Suprapubic skin (tissue), 4 donors: ENCODE measurements at regions not wholly inside any gene's neighbourhood (a gene's known extent, or its start where the extent isn't known, plus 50 kb on each side); places are given as distances from the start of the nearest gene placed in this dataset.

ENCODE experiments used
- DNase-seq, 2 donors: peaks; one replicate each; pipeline ENCODE4 v3.0.0-alpha.2; 2019; ENCODE audit warnings: low spot score in 2 of 2
- H3K27ac ChIP-seq: fragments of 200-600 bp; sonication (generic); one replicate; pipeline ENCODE4 v1.5.1; 2019
- H3K27me3 ChIP-seq: fragments of 200-600 bp; sonication (generic); one replicate; pipeline ENCODE4 v1.5.1; 2019
- H3K36me3 ChIP-seq: fragments of 200-600 bp; sonication (generic); one replicate; pipeline ENCODE4 v1.5.1; 2019
- H3K4me1 ChIP-seq: fragments of 200-600 bp; sonication (generic); one replicate; pipeline ENCODE4 v1.5.1; 2019
- H3K4me3 ChIP-seq: fragments of 200-600 bp; sonication (generic); one replicate; pipeline ENCODE4 v1.5.1; 2019; ENCODE audit warnings: mild to moderate bottlenecking
- H3K9me3 ChIP-seq: fragments of 200-600 bp; sonication (generic); one replicate; pipeline ENCODE4 v1.5.1; 2019
- CTCF ChIP-seq, 2 donors: fragments of 200-600 bp in 1 of 2; fragments of 450-650 bp in 1 of 2; sonication (generic) in 1 of 2; IDR thresholded peaks; one replicate each; pipeline ENCODE4 v1.5.1; 2016 to 2019; ENCODE audit warnings: antibody characterized with exemption in 2 of 2, mild to moderate bottlenecking in 1 of 2, moderate library complexity in 1 of 2
- EP300 ChIP-seq: sonication (generic); formaldehyde crosslinking; IDR thresholded peaks from one replicate; pipeline ENCODE4 v1.6.1; 2017; ENCODE audit warnings: antibody characterized with exemption
- POLR2A ChIP-seq, 2 donors: fragments of 450-650 bp; IDR thresholded peaks; one replicate each; pipeline ENCODE4 v1.6.1; 2017; ENCODE audit warnings: antibody characterized with exemption in 2 of 2, mild to moderate bottlenecking in 2 of 2, moderate library complexity in 2 of 2
- POLR2AphosphoS5 ChIP-seq, 3 donors: sonication (generic); formaldehyde crosslinking; IDR thresholded peaks; one replicate each; pipeline ENCODE4 v1.6.1; 2017; ENCODE audit warnings: antibody characterized with exemption in 3 of 3
- WGBS: methylation state at CpG from one replicate; pipeline ENCODE4 v1.1.5; 2018; 5-methylcytosine and 5-hydroxymethylcytosine counted together

GRCh38 chr13:105952233-105952972, 583.1 kb downstream of the EFNB2 start:
- H3K9me3 ChIP-seq = no peaks in the 10 kb centered on the region
- 96% methylated on average over 1 of the region's 1 CpG for WGBS
- no peak for DNase-seq
- no peak overlapping the region for H3K4me3 ChIP-seq
- H3K27ac ChIP-seq = no peak overlapping the region
- no peaks in the 10 kb centered on the region for H3K27me3 ChIP-seq
- H3K4me1 ChIP-seq = no peaks in the 10 kb centered on the region
- TF ChIP-seq POLR2A (IDR thresholded peaks at IDR 0.05) (no peak), POLR2AphosphoS5 (IDR thresholded peaks at IDR 0.05) (no peak), CTCF (IDR thresholded peaks at IDR 0.05) (no peak), EP300 (no peak)
- no peaks in the 10 kb centered on the region for H3K36me3 ChIP-seq

GRCh38 chr13:105948143-105948542, 587.3 kb downstream of the EFNB2 start:
- H3K4me3 ChIP-seq = no peak overlapping the region
- WGBS = 67% methylated on average over 3 of the region's 3 CpGs
- H3K27ac ChIP-seq = no peak overlapping the region
- TF ChIP-seq POLR2A (IDR thresholded peaks at IDR 0.05) (no peak), EP300 (no peak), POLR2AphosphoS5 (IDR thresholded peaks at IDR 0.05) (no peak), CTCF (IDR thresholded peaks at IDR 0.05) (no peak)
- H3K27me3 ChIP-seq = no peaks in the 10 kb centered on the region
- H3K9me3 ChIP-seq = no peaks in the 10 kb centered on the region
- H3K4me1 ChIP-seq = no peaks in the 10 kb centered on the region
- DNase-seq = no peak
- no peaks in the 10 kb centered on the region for H3K36me3 ChIP-seq

GRCh38 chr13:105940882-105941281, 594.6 kb downstream of the EFNB2 start:
- H3K36me3 ChIP-seq = no peaks in the 10 kb centered on the region
- 95% methylated on average over 1 of the region's 1 CpG for WGBS
- no peaks in the 10 kb centered on the region for H3K27me3 ChIP-seq
- TF ChIP-seq POLR2AphosphoS5 (IDR thresholded peaks at IDR 0.05) (no peak), EP300 (no peak), CTCF (IDR thresholded peaks at IDR 0.05) (no peak), POLR2A (IDR thresholded peaks at IDR 0.05) (no peak)
- H3K27ac ChIP-seq = no peak overlapping the region
- no peak for DNase-seq
- no peak overlapping the region for H3K4me3 ChIP-seq
- no peaks in the 10 kb centered on the region for H3K4me1 ChIP-seq
- no peaks in the 10 kb centered on the region for H3K9me3 ChIP-seq

- DNase-seq = no peak
- Histone ChIP-seq H3K4me1 (no peaks in the 10 kb centered on the region), H3K9me3 (no peaks in the 10 kb centered on the region), H3K27ac (no peak overlapping the region), H3K4me3 (no peak overlapping the region), H3K27me3 (no peaks in the 10 kb centered on the region), H3K36me3 (no peaks in the 10 kb centered on the region)
- WGBS = 68% methylated on average over 4 of the region's 4 CpGs
- no peak for TF ChIP-seq CTCF (IDR thresholded peaks at IDR 0.05)
- TF ChIP-seq POLR2AphosphoS5 (IDR thresholded peaks at IDR 0.05) = no peak
- no peak for TF ChIP-seq POLR2A (IDR thresholded peaks at IDR 0.05)
- TF ChIP-seq EP300 = no peak
These were observed 598.0 kb downstream of the EFNB2 start for GRCh38 chr13:105937451-105937850.

- Histone ChIP-seq H3K4me1 (no peaks in the 10 kb centered on the region), H3K27me3 (no peaks in the 10 kb centered on the region), H3K27ac (no peak overlapping the region), H3K9me3 (no peaks in the 10 kb centered on the region), H3K4me3 (no peak overlapping the region), H3K36me3 (no peaks in the 10 kb centered on the region)
- 90% methylated on average over 5 of the region's 5 CpGs for WGBS
- TF ChIP-seq EP300 (no peak), POLR2AphosphoS5 (IDR thresholded peaks at IDR 0.05) (no peak), CTCF (IDR thresholded peaks at IDR 0.05) (no peak)
- DNase-seq = no peak
These were observed 598.6 kb downstream of the EFNB2 start for GRCh38 chr13:105936816-105937215.
